OCI-LY1 (cell line): ENCODE measurements at regions not wholly inside any gene's neighbourhood (a gene's known extent, or its start where the extent isn't known, plus 50 kb on each side); places are given as distances from the start of the nearest gene placed in this dataset.

Experiments used
- EZH2 ChIP-seq: fragments of 200-600 bp; sonication (generic), shearing (Covaris generic); IDR thresholded peaks from 2 replicates; pipeline ENCODE4 v1.8.0; 2017; ENCODE audit warnings: borderline replicate concordance, mixed run types, mild to moderate bottlenecking, antibody characterized with exemption, low read length, moderate library complexity, mixed read lengths
- TF ChIP-seq, protein P1 (sequence below): fragments of 200-600 bp; sonication (generic), shearing (Covaris generic); IDR thresholded peaks from 2 replicates; pipeline ENCODE4 v1.5.1; 2017; ENCODE audit warnings: mild to moderate bottlenecking, antibody characterized with exemption, low read length, moderate library complexity, mixed read lengths

DNA sequence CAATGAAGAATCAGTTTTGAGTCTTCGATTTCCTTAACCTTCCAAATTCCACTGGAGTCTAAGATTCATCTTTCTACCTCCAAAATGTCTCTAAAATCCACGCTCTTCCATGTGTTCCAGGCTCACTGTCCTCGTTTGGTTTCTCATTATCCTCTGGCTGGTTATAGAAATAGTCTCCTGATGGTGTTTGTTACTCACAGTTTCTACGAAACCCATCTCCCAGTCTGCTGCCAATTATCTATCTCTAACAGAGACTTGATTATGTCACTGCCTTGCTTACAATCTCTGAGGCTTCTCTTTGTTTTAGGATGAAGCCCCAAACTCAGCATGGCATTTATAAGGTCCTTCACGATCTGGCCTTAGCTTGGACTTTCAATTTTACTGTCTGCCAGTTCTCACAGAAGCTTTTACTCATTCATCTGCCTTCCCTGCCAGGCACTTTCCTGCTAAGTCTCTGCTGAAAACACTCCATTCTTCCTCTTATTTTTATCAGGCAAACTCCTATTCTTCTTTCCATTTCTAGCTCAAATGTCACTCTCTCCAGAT is 339.6 kb upstream of the SGCD start:
- TF ChIP-seq, protein P1, sequence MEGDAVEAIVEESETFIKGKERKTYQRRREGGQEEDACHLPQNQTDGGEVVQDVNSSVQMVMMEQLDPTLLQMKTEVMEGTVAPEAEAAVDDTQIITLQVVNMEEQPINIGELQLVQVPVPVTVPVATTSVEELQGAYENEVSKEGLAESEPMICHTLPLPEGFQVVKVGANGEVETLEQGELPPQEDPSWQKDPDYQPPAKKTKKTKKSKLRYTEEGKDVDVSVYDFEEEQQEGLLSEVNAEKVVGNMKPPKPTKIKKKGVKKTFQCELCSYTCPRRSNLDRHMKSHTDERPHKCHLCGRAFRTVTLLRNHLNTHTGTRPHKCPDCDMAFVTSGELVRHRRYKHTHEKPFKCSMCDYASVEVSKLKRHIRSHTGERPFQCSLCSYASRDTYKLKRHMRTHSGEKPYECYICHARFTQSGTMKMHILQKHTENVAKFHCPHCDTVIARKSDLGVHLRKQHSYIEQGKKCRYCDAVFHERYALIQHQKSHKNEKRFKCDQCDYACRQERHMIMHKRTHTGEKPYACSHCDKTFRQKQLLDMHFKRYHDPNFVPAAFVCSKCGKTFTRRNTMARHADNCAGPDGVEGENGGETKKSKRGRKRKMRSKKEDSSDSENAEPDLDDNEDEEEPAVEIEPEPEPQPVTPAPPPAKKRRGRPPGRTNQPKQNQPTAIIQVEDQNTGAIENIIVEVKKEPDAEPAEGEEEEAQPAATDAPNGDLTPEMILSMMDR, result no peak
- TF ChIP-seq EZH2, result no peak
